Suprapubic skin (tissue), 4 donors: ENCODE measurements at regions not wholly inside any gene's neighbourhood (a gene's known extent, or its start where the extent isn't known, plus 50 kb on each side); places are given as distances from the start of the nearest gene placed in this dataset.

Experiments
- CTCF ChIP-seq, 2 donors: fragments of 200-600 bp in 1 of 2; fragments of 450-650 bp in 1 of 2; sonication (generic) in 1 of 2; IDR thresholded peaks; one replicate each; pipeline ENCODE4 v1.5.1; 2016 to 2019; ENCODE audit warnings: antibody characterized with exemption in 2 of 2, mild to moderate bottlenecking in 1 of 2, moderate library complexity in 1 of 2
- EP300 ChIP-seq: sonication (generic); formaldehyde crosslinking; IDR thresholded peaks from one replicate; pipeline ENCODE4 v1.6.1; 2017; ENCODE audit warnings: antibody characterized with exemption
- POLR2A ChIP-seq, 2 donors: fragments of 450-650 bp; IDR thresholded peaks; one replicate each; pipeline ENCODE4 v1.6.1; 2017; ENCODE audit warnings: antibody characterized with exemption in 2 of 2, mild to moderate bottlenecking in 2 of 2, moderate library complexity in 2 of 2
- POLR2AphosphoS5 ChIP-seq, 3 donors: sonication (generic); formaldehyde crosslinking; IDR thresholded peaks; one replicate each; pipeline ENCODE4 v1.6.1; 2017; ENCODE audit warnings: antibody characterized with exemption in 3 of 3

- no peak for TF ChIP-seq EP300
- TF ChIP-seq CTCF (IDR thresholded peaks at IDR 0.05) = no peak
- TF ChIP-seq POLR2A (IDR thresholded peaks at IDR 0.05) = no peak
- TF ChIP-seq POLR2AphosphoS5 (IDR thresholded peaks at IDR 0.05) = no peak
These were observed 391.3 kb downstream of the FOXO1 start for GRCh38 chr13:40275155-40275554.
